NCI-H2171 treated with DMSO at 0.1 percent for 48 hours (cell line): ENCODE measurements at regions not wholly inside any gene's neighbourhood (a gene's known extent, or its start where the extent isn't known, plus 50 kb on each side); places are given as distances from the start of the nearest gene placed in this dataset.
"Not testable (repeated sequence)": the region's sequence is repeated elsewhere in the genome, so short reads cannot be mapped to it uniquely, and the experiment has no call there.

ENCODE experiments used
- DNase-seq: peaks from one replicate; lab custom pipeline; 2025; lab: John Stamatoyannopoulos, UW

- no peak for DNase-seq
Observed at GRCh38 chr3:154829929-154830328, 250.2 kb upstream of the MME start.

GRCh38 chr3:154819491-154819890 is 260.6 kb upstream of the MME start:
- no peak for DNase-seq

- DNase-seq, result no peak
Observed at GRCh38 chr3:154818676-154819255, 261.4 kb upstream of the MME start.

GRCh38 chr3:154810017-154810416 is 270.1 kb upstream of the MME start:
- not testable (repeated sequence) for DNase-seq

- no peak for DNase-seq
Observed at GRCh38 chr3:154801729-154802128, 278.4 kb upstream of the MME start.

GRCh38 chr3:154799800-154800199 is 280.3 kb upstream of the MME start:
- DNase-seq, result no peak

GRCh38 chr3:154795582-154795981 is 284.5 kb upstream of the MME start:
- DNase-seq, result no peak

- no peak for DNase-seq
Observed at GRCh38 chr3:154794814-154795445, 285.2 kb upstream of the MME start.

- no peak for DNase-seq
Observed at GRCh38 chr3:154794391-154794790, 285.7 kb upstream of the MME start.

GRCh38 chr3:154792828-154793227 is 287.3 kb upstream of the MME start:
- no peak for DNase-seq

- no peak for DNase-seq
Observed at GRCh38 chr3:154791611-154792010, 288.5 kb upstream of the MME start.

- no peak for DNase-seq
Observed at GRCh38 chr3:154786724-154787123, 293.4 kb upstream of the MME start.

GRCh38 chr3:154783521-154783931 is 296.6 kb upstream of the MME start:
- no peak for DNase-seq

GRCh38 chr3:154783061-154783460 is 297.1 kb upstream of the MME start:
- no peak for DNase-seq

GRCh38 chr3:154782151-154782550 is 298.0 kb upstream of the MME start:
- DNase-seq, result no peak

GRCh38 chr3:154781595-154781994 is 298.5 kb upstream of the MME start:
- DNase-seq, result no peak

- no peak for DNase-seq
Observed at GRCh38 chr3:154780263-154780662, 299.9 kb upstream of the MME start.

GRCh38 chr3:154779571-154779970 is 300.5 kb upstream of the MME start:
- DNase-seq, result no peak

GRCh38 chr3:154778057-154778456 is 302.1 kb upstream of the MME start:
- no peak for DNase-seq

- no peak for DNase-seq
Observed at GRCh38 chr3:154776549-154777225, 303.4 kb upstream of the MME start.

GRCh38 chr3:154775821-154776548 is 304.1 kb upstream of the MME start:
- no peak for DNase-seq

GRCh38 chr3:154766765-154767503 is 313.2 kb upstream of the MME start:
- DNase-seq, result no peak
